Thyroid gland (tissue), 4 donors: ENCODE measurements at regions not wholly inside any gene's neighbourhood (a gene's known extent, or its start where the extent isn't known, plus 50 kb on each side); places are given as distances from the start of the nearest gene placed in this dataset.

Experiments used
- CTCF ChIP-seq, 6 experiments: fragments of 200-600 bp in 3 of 6; fragments of 450-650 bp in 3 of 6; sonication (generic) in 3 of 6; IDR thresholded peaks; one replicate each; pipeline ENCODE4 v1.5.1; 2016 to 2019; ENCODE audit warnings: antibody characterized with exemption in 6 of 6, mild to moderate bottlenecking in 2 of 6, inconsistent platforms in 1 of 6, moderate library complexity in 1 of 6
- POLR2A ChIP-seq, 2 donors: fragments of 450-650 bp; IDR thresholded peaks; one replicate each; pipeline ENCODE4 v1.6.1; 2017; ENCODE audit warnings: antibody characterized with exemption in 2 of 2, mild to moderate bottlenecking in 2 of 2, moderate library complexity in 1 of 2

GRCh38 chr1:219990782-219991510 is 55.4 kb downstream of the EPRS1 start:
- TF ChIP-seq POLR2A (IDR thresholded peaks at IDR 0.05) (no peak), CTCF (IDR thresholded peaks at IDR 0.05) (peak in 4 of 6 experiments; percentile 32 to 74 (median 58))
